Parathyroid adenoma (tissue), 2 donors: ENCODE measurements at regions not wholly inside any gene's neighbourhood (a gene's known extent, or its start where the extent isn't known, plus 50 kb on each side); places are given as distances from the start of the nearest gene placed in this dataset.

Experiments
- H2AFZ ChIP-seq: fragments of 300-600 bp; sonication (generic); one replicate; pipeline ENCODE4 v1.7.0; 2017; ENCODE audit warnings: antibody characterized with exemption, mild to moderate bottlenecking
- H3K27ac ChIP-seq: fragments of 300-600 bp; sonication (generic); one replicate; pipeline ENCODE4 v1.7.0; 2017
- H3K27me3 ChIP-seq: fragments of 300-600 bp; sonication (generic); one replicate; pipeline ENCODE4 v1.7.0; 2017; ENCODE audit warnings: low read length; ENCODE audit not compliant: control insufficient read depth, insufficient read depth
- H3K36me3 ChIP-seq: fragments of 300-600 bp; sonication (generic); one replicate; pipeline ENCODE4 v1.7.0; 2017; ENCODE audit warnings: low read length; ENCODE audit not compliant: control insufficient read depth, insufficient read depth
- H3K4me1 ChIP-seq: fragments of 300-600 bp; sonication (generic); one replicate; pipeline ENCODE4 v1.7.0; 2017; ENCODE audit warnings: control low read depth
- H3K4me2 ChIP-seq: fragments of 300-600 bp; sonication (generic); one replicate; pipeline ENCODE4 v1.7.0; 2017; ENCODE audit warnings: low read length
- H3K4me3 ChIP-seq: fragments of 300-600 bp; sonication (generic); one replicate; pipeline ENCODE4 v1.7.0; 2017; ENCODE audit warnings: low read depth, low read length
- H3K79me2 ChIP-seq: fragments of 300-600 bp; sonication (generic); one replicate; pipeline ENCODE4 v1.7.0; 2017; ENCODE audit warnings: control low read depth
- H3K9ac ChIP-seq: fragments of 300-600 bp; sonication (generic); one replicate; pipeline ENCODE4 v1.7.0; 2017; ENCODE audit warnings: mild to moderate bottlenecking
- H3K9me3 ChIP-seq: fragments of 300-600 bp; sonication (generic); one replicate; pipeline ENCODE4 v1.7.0; 2017; ENCODE audit warnings: low read length; ENCODE audit not compliant: control insufficient read depth
- CTCF ChIP-seq: fragments of 300-600 bp; sonication (generic); IDR thresholded peaks from one replicate; pipeline ENCODE4 v1.7.0; 2017; ENCODE audit warnings: antibody characterized with exemption, mild to moderate bottlenecking
- donor health status: primary hyperparathyroidism.

GRCh38 chr10:27392606-27393005 is 111.5 kb upstream of the RAB18 start:
- H3K9ac ChIP-seq, result no peak overlapping the region
- no peak overlapping the region for H2AFZ ChIP-seq
- no peaks in the 10 kb centered on the region for H3K79me2 ChIP-seq
- H3K27ac ChIP-seq, result no peak overlapping the region
- H3K9me3 ChIP-seq, result peaks cover 4% of the 10 kb centered on the region
- TF ChIP-seq CTCF, result no peak
- no peak overlapping the region for H3K4me2 ChIP-seq
- no peaks in the 10 kb centered on the region for H3K27me3 ChIP-seq
- no peak overlapping the region for H3K4me3 ChIP-seq
- no peaks in the 10 kb centered on the region for H3K36me3 ChIP-seq
- H3K4me1 ChIP-seq, result no peaks in the 10 kb centered on the region

- H3K4me1 ChIP-seq, result no peaks in the 10 kb centered on the region
- no peak overlapping the region for H3K4me3 ChIP-seq
- no peak for TF ChIP-seq CTCF
- H3K4me2 ChIP-seq, result no peak overlapping the region
- no peaks in the 10 kb centered on the region for H3K36me3 ChIP-seq
- H3K79me2 ChIP-seq, result no peaks in the 10 kb centered on the region
- H2AFZ ChIP-seq, result no peak overlapping the region
- peaks cover 4% of the 10 kb centered on the region for H3K9me3 ChIP-seq
- no peak overlapping the region for H3K9ac ChIP-seq
- no peaks in the 10 kb centered on the region for H3K27me3 ChIP-seq
- no peak overlapping the region for H3K27ac ChIP-seq
Measured at GRCh38 chr10:27391916-27392315, 112.2 kb upstream of the RAB18 start.

GRCh38 chr10:27391325-27391724 is 112.8 kb upstream of the RAB18 start:
- Histone ChIP-seq H3K27me3 (no peaks in the 10 kb centered on the region), H3K27ac (no peak overlapping the region), H3K9ac (no peak overlapping the region), H3K4me3 (no peak overlapping the region), H3K79me2 (no peaks in the 10 kb centered on the region), H2AFZ (no peak overlapping the region), H3K4me2 (no peak overlapping the region), H3K4me1 (no peaks in the 10 kb centered on the region), H3K36me3 (no peaks in the 10 kb centered on the region), H3K9me3 (peaks cover 4% of the 10 kb centered on the region)
- no peak for TF ChIP-seq CTCF

GRCh38 chr10:27390681-27391080 is 113.4 kb upstream of the RAB18 start:
- no peaks in the 10 kb centered on the region for H3K36me3 ChIP-seq
- no peak for TF ChIP-seq CTCF
- H3K27ac ChIP-seq, result no peak overlapping the region

GRCh38 chr10:27388761-27389399 is 115.2 kb upstream of the RAB18 start:
- Histone ChIP-seq H3K9ac (no peak overlapping the region), H3K9me3 (peaks cover 4% of the 10 kb centered on the region), H3K27ac (no peak overlapping the region), H3K79me2 (no peaks in the 10 kb centered on the region), H3K27me3 (no peaks in the 10 kb centered on the region), H3K36me3 (no peaks in the 10 kb centered on the region), H3K4me1 (no peaks in the 10 kb centered on the region), H3K4me2 (no peak overlapping the region), H2AFZ (no peak overlapping the region), H3K4me3 (no peak overlapping the region)
- TF ChIP-seq CTCF, result no peak

More at GRCh38 chr10:27390681-27391080, 113.4 kb upstream of the RAB18 start:
- H3K79me2 ChIP-seq, result no peaks in the 10 kb centered on the region
- no peak overlapping the region for H3K4me3 ChIP-seq
- no peaks in the 10 kb centered on the region for H3K27me3 ChIP-seq
- no peak overlapping the region for H2AFZ ChIP-seq
- H3K9me3 ChIP-seq, result peaks cover 4% of the 10 kb centered on the region
- H3K4me2 ChIP-seq, result no peak overlapping the region
- H3K4me1 ChIP-seq, result no peaks in the 10 kb centered on the region
- no peak overlapping the region for H3K9ac ChIP-seq
